Ishikawa (cell line): ENCODE measurements at regions not wholly inside any gene's neighbourhood (a gene's known extent, or its start where the extent isn't known, plus 50 kb on each side); places are given as distances from the start of the nearest gene placed in this dataset.

Source experiments
- CEBPB ChIP-seq: IDR thresholded peaks from 2 replicates; pipeline ENCODE4 v1.6.1; 2012
- CREB1 ChIP-seq: IDR thresholded peaks from 2 replicates; pipeline ENCODE4 v1.6.1; 2012; ENCODE audit warnings: low read depth
- EGR1 ChIP-seq: IDR thresholded peaks from 2 replicates; pipeline ENCODE4 v1.6.1; 2012
- EP300 ChIP-seq: IDR thresholded peaks from 2 replicates; pipeline ENCODE4 v1.6.1; 2012; ENCODE audit warnings: borderline replicate concordance
- RAD21 ChIP-seq: IDR thresholded peaks from 2 replicates; pipeline ENCODE4 v1.6.1; 2012; ENCODE audit warnings: low read depth
- TAF1 ChIP-seq: IDR thresholded peaks from 2 replicates; pipeline ENCODE4 v1.6.1; 2012; ENCODE audit warnings: low read depth, mild to moderate bottlenecking
- USF1 ChIP-seq: IDR thresholded peaks from 2 replicates; pipeline ENCODE4 v1.6.1; 2012
- YY1 ChIP-seq: IDR thresholded peaks from 2 replicates; pipeline ENCODE4 v1.6.1; 2012; ENCODE audit warnings: low read depth
- TF ChIP-seq, protein P1 (sequence below): IDR thresholded peaks from 2 replicates; pipeline ENCODE4 v1.6.1; 2012
- TF ChIP-seq, protein P2 (sequence below): IDR thresholded peaks from 2 replicates; pipeline ENCODE4 v1.6.1; 2012; ENCODE audit warnings: low read depth, mild to moderate bottlenecking

DNA sequence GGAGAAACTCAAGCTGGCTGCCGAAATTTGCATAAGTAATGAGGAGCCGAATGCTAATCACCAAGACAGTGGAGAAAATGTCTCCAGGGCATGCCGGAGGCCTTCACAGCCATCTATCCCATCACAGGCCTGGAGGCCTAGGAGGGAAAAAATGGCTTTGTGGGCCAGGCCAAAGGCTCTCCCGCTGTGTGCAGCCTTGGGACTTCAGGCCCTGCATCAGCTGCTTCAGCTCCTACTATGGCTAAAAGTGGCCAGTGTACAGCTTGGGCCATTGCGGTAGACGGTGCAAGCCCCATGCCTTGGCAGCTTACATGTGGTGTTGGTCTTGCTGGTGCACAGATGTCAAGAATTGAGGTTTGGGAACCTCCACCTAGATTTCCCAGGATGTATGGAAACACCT is 162.6 kb upstream of the FAM47A start:
- TF ChIP-seq EGR1 (no peak), CREB1 (no peak), USF1 (no peak), CEBPB (no peak), EP300 (no peak), YY1 (no peak), TAF1 (no peak), RAD21 (no peak)
- TF ChIP-seq, protein P1, sequence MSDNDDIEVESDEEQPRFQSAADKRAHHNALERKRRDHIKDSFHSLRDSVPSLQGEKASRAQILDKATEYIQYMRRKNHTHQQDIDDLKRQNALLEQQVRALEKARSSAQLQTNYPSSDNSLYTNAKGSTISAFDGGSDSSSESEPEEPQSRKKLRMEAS = no peak
- TF ChIP-seq, protein P2, sequence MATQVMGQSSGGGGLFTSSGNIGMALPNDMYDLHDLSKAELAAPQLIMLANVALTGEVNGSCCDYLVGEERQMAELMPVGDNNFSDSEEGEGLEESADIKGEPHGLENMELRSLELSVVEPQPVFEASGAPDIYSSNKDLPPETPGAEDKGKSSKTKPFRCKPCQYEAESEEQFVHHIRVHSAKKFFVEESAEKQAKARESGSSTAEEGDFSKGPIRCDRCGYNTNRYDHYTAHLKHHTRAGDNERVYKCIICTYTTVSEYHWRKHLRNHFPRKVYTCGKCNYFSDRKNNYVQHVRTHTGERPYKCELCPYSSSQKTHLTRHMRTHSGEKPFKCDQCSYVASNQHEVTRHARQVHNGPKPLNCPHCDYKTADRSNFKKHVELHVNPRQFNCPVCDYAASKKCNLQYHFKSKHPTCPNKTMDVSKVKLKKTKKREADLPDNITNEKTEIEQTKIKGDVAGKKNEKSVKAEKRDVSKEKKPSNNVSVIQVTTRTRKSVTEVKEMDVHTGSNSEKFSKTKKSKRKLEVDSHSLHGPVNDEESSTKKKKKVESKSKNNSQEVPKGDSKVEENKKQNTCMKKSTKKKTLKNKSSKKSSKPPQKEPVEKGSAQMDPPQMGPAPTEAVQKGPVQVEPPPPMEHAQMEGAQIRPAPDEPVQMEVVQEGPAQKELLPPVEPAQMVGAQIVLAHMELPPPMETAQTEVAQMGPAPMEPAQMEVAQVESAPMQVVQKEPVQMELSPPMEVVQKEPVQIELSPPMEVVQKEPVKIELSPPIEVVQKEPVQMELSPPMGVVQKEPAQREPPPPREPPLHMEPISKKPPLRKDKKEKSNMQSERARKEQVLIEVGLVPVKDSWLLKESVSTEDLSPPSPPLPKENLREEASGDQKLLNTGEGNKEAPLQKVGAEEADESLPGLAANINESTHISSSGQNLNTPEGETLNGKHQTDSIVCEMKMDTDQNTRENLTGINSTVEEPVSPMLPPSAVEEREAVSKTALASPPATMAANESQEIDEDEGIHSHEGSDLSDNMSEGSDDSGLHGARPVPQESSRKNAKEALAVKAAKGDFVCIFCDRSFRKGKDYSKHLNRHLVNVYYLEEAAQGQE = no peak
